ENCODE measurements at regions not wholly inside any gene's neighbourhood (a gene's known extent, or its start where the extent isn't known, plus 50 kb on each side); places are given as distances from the start of the nearest gene placed in this dataset.

DNA sequence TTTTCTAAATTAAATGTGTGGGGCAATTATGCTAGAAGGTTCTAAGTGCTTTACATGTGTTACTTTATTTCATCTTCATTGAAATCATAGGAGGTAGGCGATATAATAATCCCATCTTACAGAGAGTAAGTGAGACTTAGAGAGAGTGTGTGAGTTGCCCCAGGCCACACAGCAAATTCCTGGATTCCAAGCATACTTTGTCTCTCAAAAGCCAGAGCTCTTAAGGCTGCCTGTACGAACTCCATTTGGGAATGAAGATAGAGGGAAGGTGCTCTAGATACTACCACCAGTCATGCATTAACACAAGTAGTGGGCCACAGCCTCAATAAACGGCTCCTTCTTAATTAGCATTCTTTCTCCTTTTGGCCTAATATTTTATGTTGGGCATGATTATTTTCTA is 170.1 kb downstream of the SIPA1L2 start:
- TF ChIP-seq, protein P1, sequence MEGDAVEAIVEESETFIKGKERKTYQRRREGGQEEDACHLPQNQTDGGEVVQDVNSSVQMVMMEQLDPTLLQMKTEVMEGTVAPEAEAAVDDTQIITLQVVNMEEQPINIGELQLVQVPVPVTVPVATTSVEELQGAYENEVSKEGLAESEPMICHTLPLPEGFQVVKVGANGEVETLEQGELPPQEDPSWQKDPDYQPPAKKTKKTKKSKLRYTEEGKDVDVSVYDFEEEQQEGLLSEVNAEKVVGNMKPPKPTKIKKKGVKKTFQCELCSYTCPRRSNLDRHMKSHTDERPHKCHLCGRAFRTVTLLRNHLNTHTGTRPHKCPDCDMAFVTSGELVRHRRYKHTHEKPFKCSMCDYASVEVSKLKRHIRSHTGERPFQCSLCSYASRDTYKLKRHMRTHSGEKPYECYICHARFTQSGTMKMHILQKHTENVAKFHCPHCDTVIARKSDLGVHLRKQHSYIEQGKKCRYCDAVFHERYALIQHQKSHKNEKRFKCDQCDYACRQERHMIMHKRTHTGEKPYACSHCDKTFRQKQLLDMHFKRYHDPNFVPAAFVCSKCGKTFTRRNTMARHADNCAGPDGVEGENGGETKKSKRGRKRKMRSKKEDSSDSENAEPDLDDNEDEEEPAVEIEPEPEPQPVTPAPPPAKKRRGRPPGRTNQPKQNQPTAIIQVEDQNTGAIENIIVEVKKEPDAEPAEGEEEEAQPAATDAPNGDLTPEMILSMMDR (IDR thresholded peaks at IDR 0.05): no peak
- TF ChIP-seq POLR2A (IDR thresholded peaks at IDR 0.05): no peak

Data from Peyer's patch (tissue), 4 donors.